ENCODE measurements at regions not wholly inside any gene's neighbourhood (a gene's known extent, or its start where the extent isn't known, plus 50 kb on each side); places are given as distances from the start of the nearest gene placed in this dataset.
"Not testable (repeated sequence)": the region's sequence is repeated elsewhere in the genome, so short reads cannot be mapped to it uniquely, and the experiment has no call there.

DNA sequence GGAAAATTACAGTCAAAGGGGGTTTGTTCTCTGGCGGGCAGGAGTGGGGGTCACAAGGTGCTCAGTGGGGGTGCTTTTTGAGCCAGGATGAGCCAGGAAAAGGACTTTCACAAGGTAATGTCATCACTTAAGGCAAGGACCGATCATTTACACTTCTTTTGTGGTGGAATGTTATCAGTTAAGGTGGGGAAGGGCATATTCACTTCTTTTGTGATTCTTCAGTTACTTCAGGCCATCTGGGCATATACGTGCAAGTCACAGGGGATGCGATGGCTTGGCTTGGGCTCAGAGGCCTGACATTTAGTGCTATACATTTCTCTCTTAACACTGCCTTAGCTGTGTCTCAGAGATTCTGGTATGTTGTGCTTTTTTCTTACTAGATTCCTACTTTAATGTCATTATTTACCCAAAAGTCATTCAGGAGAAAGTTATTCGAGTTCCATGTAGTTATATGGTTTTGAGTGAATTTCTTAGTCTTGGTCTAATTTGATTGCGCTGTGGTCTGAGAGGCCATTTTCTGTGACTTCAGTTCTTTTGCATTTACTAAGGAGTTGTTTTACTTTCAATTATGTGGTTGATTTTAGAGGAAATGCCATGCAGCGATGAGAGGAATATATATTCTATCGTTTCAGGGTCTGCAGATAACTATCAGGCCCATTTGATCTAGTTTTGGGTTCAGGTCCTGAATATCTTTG lies 416.2 kb upstream of the EPHA7 start:
- not testable (repeated sequence) for DNase-seq

GRCh38 chr6:93835026-93835425 lies 415.7 kb upstream of the EPHA7 start:
- not testable (repeated sequence) for DNase-seq

DNA sequence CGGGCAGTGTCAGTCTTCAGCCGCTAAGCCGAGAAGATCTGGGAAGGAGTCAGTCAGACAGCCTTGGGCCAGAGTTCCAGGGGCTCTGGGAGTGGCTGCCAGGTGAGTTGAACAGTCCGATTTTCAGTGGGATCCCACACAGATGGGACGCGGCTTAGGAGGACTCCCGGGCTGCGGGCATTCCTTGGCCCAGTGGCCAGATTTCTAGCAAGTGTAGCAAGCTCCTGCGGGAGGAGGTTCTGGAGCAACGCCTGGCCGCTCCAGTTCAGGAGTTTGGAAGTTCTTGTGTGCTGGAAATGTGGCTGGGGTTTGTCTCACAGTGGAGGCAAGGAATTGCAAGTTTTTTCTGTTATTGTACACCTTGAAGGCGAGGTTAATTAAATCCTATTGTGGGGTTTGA lies 414.0 kb upstream of the EPHA7 start:
- not testable (repeated sequence) for DNase-seq

DNA sequence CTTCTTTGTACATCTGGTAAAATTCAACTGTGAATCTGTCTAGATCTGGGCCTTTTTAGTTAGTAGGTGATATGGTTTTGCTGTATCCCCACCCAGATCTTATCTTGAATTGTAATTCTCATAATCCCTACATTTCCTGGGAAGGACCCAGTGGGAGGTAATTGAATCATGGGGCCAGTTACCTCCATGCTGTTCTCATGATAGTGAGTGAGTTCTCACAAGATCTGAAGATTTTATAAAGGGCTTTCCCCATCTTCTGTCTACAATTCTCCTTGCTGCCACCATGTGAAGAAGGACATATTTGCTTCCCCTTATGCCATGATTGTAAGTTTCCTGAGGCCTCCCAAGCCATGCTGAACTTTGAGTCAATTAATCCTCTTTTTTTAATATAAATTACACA lies 410.4 kb upstream of the EPHA7 start:
- DNase-seq: not testable (repeated sequence)

DNA sequence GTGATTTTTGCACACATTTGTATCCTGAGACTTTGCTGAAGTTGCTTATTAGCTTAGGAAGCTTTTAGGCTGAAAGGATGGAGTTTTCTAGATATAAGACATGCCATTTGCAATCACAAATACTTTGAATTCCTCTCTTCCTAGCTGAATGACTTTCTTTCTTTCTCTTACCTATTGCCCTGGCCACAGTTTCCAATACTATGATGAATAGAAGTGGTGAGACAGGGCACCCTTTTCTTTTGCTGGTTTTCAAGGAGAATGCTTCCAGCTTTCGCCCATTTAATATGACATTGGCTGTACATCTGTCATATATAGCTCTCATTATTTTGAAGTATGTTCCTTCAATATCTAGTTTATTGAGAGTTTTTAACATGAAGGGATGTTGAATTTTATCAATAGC lies 409.6 kb upstream of the EPHA7 start:
- no peak for DNase-seq

- no peak for DNase-seq
Observed at GRCh38 chr6:93828553-93828952, 409.2 kb upstream of the EPHA7 start.

- DNase-seq: no peak
Observed at GRCh38 chr6:93827728-93828127, 408.4 kb upstream of the EPHA7 start.

DNA sequence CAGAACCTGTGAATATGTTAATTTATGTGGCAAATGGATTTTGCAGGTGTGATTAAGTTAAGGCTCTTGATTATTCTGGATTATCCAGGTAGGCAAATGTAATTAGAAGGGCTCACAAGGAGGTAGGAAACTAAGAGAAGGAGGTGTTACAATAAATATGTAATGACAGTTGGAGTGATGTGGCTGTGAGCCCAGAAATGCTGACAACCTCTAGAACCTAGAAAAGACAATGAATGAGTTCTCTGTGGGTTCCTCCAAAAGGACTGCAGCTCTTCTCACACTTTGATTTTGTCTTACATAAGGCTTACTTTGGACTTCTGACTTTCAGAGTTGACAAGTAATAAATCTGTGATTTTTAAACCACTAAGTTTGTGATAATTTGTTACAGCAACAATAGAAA lies 406.6 kb upstream of the EPHA7 start:
- no peak for DNase-seq

- no peak for DNase-seq
Observed at GRCh38 chr6:93823489-93823888, 404.1 kb upstream of the EPHA7 start.

- no peak for DNase-seq
Observed at GRCh38 chr6:93822434-93823265, 403.3 kb upstream of the EPHA7 start.

GRCh38 chr6:93821953-93822352 lies 402.6 kb upstream of the EPHA7 start:
- DNase-seq: no peak

DNA sequence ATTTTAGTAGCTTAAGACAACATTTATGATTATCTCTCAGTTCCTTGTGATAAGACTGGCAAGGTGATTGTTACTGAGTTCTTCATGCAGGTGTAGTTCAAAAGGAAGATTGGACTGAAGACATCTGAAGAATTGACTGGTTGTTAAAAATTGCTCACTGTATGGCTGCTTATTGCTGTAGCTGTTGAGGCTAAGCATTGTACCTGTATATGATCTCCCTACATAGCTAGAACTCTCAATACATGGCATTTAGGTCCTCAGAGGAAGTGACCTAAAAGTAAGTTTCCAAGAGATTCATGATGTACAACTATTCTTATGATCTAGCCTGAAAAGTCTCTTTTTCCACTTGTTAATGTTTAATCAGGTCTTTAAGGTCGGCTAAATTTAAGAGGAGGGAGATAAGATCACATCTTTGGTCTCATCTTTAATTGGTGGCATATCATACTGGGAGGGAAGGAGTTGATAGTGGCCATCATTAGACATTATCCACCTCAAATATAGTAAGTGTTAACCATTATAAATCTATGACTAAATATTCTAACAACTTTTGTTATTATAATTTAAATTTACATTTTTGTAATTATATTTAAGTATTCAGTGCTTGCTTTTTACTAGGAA lies 401.2 kb upstream of the EPHA7 start:
- no peak for DNase-seq

GRCh38 chr6:93819189-93819588 lies 399.8 kb upstream of the EPHA7 start:
- no peak for DNase-seq

- no peak for DNase-seq
Observed at GRCh38 chr6:93817937-93818336, 398.6 kb upstream of the EPHA7 start.

- DNase-seq: no peak
Observed at GRCh38 chr6:93806409-93807270, 387.3 kb upstream of the EPHA7 start.

DNA sequence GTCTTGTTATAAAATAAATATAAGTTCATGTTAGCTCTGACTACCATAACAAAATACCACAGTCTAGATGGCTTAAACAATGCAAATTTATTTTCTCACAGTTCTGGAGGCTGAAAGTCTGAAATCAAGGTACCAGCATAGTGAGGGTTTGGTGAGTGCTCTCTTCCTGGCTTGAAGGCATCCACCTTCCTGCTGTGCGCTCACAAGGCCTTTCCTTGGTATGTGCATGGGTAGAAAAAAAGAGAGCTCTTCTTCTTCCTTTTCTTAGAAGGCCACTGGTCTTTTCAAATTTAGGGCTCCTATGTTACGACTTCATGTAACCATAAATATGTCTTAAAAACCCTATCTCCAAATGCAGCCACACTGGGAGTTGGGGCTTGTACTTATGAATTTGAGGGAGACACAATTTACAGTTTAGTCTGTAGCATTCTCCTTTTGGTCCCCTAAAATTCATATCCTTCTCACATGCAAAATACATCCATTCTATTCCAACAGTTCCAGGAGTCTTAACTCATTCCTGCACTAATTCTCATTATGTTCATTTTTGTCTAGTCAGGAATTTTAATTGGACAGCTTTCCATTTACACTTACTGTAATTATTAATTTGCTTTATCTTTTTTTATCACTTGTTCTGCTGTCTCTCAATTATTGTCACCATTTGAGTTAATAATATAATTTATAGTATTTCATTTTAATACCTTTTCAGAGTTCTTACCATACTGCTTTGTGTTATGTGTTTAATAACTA lies 381.9 kb upstream of the EPHA7 start:
- DNase-seq: no peak

- DNase-seq: no peak
Observed at GRCh38 chr6:93799226-93799625, 379.9 kb upstream of the EPHA7 start.

DNA sequence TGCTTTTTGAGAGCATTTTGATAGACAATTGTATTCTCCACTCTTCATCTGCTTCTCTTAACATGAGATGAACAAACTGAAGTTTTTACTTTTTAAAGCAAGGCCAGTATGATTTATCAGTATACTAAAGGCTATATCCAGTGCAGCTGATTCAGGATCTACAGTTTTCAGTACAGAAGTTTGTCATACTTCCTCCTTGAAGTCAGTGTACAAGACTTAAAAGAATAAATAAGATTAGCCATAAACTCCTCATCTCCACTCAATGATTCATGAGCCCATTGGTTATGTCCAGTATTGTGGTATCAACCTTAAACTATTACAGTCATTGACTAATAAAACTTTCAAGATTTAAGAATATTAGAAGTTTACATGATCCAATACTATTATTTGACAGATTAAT lies 374.8 kb upstream of the EPHA7 start:
- no peak for DNase-seq

DNA sequence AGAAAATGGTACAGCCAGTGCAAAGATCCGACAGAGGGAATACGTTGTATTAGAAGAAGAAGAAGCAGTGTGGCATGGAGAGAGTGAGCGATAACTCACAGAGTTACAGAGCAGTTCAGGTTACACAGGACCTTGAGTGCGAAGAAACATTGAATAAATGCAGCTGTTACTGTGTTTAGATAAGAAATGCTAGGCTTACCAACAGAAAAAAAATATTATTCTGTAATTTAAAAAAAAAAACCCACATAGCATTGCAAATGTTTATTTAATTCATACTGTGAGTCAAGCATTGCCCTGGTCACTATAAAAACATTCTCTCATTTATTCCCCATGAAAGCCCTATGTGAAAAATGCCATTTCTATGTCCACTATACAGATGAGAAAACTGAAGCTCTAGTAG lies 373.4 kb upstream of the EPHA7 start:
- no peak for DNase-seq

GRCh38 chr6:93790981-93791380 lies 371.6 kb upstream of the EPHA7 start:
- DNase-seq: no peak

DNA sequence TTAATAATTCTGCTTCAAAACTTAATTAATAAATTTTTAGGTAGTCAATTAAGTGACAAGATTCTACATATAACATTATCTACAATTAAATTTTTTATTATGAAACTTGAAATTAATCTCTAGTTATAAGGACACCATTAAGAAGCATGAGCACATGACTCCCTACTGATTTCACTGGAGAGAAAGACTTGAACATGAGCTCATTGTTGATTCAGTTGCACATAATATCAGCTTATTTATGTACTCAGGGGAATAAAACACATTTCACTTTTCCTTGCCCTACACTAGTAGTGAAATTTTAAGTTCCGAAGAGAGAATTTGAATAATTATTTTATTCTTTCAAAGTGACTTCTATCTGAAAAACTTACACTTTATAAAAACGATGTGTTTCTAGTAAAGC lies 370.2 kb upstream of the EPHA7 start:
- DNase-seq: no peak

Measured in anterior cingulate cortex (tissue), 58 donors.